GM12875 (cell line): ENCODE measurements at regions not wholly inside any gene's neighbourhood (a gene's known extent, or its start where the extent isn't known, plus 50 kb on each side); places are given as distances from the start of the nearest gene placed in this dataset.
"Not testable (repeated sequence)": the region's sequence is repeated elsewhere in the genome, so short reads cannot be mapped to it uniquely, and the experiment has no call there.

Experiments used
- H3K4me3 ChIP-seq: one replicate; pipeline ENCODE4 v1.5.1; 2011; ENCODE audit warnings: low read depth, low read length, control low read depth
- TF ChIP-seq, protein P1 (sequence below): IDR thresholded peaks from 2 replicates; pipeline ENCODE4 v1.5.1; 2011; ENCODE audit warnings: low read depth, mild to moderate bottlenecking, control low read depth, inconsistent platforms, low read length, moderate library complexity, borderline replicate concordance; ENCODE audit not compliant: insufficient read depth

DNA sequence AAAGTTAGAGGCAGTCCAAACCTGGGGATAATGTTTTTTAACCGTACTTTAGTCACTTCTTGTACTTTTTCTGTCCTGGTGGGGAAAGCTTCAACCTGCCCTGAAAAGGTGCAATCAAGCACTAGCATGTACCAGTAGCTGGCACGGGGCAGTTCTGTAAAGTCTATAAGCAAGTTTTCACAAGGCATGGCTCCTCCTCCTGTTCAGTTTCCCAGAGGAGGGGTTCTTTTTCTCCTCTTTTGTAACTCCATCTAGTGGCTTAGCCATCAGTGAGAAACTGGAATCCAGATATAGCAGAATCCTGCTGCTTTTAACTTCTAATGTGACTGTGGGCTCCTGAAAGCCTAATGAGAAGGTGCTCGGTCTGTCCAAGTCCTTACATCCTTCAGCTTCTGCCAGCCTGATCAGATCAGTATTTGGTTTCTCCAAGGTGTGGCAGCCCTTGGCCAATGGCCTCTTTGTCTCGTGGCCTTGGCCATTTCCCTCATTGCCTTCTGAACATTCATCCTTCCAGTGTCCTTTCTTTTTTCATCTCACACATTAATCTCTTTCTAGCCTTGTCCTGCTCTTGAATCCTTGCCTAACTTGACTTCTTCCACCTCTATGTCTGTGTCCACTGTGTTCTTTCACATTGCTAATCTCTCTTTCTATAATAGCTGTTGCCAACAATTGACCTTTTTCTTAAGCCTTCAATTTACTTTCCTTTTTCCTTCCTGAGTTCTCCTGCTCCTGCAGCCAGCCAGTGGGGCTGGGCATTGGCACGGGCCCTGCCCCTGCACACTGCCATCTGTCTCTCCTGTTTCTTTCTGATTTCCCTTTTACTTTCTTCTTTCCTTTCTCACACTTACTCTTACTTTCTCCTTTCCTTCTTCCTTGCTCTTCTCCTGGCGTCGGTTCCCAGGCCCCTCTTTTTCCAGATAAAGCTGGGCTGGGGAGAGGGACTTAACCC is 222.0 kb upstream of the SYNCRIP start:
- no peak overlapping the region for H3K4me3 ChIP-seq
- TF ChIP-seq, protein P1, sequence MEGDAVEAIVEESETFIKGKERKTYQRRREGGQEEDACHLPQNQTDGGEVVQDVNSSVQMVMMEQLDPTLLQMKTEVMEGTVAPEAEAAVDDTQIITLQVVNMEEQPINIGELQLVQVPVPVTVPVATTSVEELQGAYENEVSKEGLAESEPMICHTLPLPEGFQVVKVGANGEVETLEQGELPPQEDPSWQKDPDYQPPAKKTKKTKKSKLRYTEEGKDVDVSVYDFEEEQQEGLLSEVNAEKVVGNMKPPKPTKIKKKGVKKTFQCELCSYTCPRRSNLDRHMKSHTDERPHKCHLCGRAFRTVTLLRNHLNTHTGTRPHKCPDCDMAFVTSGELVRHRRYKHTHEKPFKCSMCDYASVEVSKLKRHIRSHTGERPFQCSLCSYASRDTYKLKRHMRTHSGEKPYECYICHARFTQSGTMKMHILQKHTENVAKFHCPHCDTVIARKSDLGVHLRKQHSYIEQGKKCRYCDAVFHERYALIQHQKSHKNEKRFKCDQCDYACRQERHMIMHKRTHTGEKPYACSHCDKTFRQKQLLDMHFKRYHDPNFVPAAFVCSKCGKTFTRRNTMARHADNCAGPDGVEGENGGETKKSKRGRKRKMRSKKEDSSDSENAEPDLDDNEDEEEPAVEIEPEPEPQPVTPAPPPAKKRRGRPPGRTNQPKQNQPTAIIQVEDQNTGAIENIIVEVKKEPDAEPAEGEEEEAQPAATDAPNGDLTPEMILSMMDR, result no peak

DNA sequence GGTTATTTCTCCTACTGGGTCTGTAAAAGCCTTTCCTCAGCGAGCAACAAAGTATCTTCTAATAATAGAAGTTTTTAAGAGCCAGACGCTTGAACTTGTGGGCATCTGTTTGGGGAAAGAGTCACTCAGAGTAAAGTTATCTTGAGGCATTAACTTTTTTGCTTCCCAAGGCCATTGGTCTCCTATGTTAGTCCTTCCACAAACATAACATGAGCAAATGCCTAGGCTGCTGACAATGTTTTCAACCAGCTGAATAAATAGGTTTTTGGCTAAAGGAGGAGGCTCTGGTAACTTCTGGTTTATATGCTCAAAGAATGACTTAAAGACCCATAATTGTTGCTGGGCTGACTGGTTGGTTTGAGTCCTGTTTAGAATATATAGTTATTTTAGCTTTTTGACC is 213.5 kb upstream of the SYNCRIP start:
- no peak overlapping the region for H3K4me3 ChIP-seq
- TF ChIP-seq, protein P1, result no peak

DNA sequence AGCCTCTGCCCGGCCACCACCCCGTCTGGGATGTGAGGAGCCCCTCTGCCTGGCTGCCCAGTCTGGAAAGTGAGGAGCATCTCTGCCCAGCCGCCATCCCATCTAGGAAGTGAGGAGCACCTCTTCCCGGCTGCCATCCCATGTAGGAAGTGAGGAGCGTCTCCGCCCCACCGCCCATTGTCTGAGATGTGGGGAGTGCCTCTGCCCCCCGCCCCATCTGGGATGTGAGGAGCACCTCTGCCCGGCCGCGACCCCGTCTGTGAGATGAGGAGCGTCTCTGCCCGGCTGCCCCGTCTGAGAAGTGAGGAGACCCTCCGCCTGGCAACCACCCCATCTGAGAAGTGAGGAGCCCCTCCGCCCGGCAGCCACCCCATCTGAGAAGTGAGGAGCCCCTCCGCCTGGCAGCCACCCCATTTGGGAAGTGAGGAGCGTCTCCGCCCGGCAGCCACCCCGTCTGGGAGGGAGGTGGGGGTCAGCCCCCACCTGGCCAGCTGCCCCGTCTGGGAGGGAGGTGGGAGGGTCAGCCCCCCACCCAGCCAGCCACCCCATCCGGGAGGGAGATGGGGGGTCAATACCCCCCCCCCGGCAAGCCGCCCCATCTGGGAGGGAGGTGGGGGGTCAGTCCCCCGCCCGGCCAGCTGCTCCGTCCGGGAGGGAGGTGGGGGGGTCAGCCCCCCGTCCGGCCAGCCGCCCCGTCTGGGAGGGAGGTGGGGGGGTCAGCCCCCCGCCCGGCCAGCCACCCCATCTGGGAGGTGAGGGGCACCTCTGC is 195.8 kb upstream of the SYNCRIP start:
- H3K4me3 ChIP-seq, result not testable (repeated sequence)

DNA sequence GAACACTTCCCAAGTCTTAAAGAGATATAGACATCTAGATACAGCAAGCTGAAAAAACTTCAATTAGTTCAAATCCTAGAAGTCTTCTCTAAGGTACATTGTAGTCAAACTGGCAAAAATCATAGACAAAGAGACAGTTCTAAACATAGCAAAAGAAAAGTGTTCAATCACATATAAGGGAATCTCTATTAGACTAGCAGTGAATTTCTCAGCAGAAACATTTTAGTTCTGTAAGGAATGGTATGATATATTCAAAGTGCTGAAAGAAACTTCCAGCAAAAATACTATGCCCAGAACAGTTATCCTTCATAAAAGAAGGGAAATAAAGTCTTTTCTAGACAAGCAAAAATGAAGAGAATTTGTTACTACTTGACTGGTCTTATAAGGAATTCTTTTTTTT is 186.3 kb upstream of the SYNCRIP start:
- TF ChIP-seq, protein P1, result no peak
- H3K4me3 ChIP-seq, result no peak overlapping the region

DNA sequence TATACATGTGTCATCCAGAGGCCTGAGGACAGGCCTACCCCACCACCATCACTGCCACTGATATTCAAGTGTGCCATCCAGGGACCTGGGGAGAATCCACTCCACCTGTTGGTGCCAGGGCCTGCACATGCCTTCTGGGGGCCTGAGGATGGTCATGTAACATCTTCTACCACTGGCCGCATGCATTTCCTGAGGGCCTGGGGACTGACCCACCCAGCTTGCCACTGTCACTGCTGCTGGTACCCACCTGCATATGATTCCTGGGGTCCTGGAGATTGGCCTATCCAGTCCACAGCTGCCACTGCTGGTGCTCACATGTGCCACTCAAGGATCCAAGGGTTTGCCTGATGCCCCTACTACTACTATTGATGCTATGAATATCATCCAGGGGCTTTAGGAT is 184.3 kb upstream of the SYNCRIP start:
- TF ChIP-seq, protein P1, result no peak
- no peak overlapping the region for H3K4me3 ChIP-seq

DNA sequence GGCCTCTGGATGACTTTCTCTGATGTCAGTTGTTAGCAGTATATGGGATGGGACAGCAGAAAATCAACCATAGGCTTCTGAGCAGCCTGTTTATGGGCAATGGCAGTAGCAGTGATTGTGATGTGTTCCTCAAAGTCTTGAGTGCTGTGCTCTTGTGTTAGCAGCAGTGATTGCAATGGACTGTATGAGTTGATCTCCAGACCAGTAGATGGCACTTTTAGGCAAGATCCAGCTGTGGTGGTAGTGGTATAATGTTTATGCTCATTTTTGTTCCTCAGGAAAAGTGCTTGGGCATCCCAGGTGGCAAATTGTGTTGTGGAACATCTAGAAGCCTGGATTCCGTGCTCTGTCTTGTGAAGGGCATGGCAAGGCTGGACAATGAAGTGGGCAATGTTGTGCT is 181.6 kb upstream of the SYNCRIP start:
- H3K4me3 ChIP-seq, result no peak overlapping the region
- TF ChIP-seq, protein P1, result no peak

DNA sequence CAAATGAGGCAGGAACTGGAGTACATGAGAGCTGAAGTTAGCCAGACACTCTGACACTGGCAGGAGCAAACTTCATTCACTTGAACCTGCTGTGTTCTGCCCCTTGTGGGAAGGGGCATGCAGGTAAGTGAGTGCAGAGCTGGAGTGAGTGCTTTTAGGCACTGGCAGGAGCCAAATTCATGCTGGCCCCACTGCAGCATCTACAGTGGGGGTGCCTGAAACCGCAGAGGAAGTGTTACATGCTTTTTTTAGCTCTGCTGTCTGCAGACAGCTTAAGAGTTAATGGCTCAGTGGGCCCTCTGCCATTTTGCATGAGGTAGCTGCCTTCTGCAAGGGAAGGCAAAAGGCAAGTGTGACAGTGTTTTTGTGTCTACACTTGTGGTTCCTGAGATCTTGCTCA is 167.9 kb upstream of the SYNCRIP start:
- no peak overlapping the region for H3K4me3 ChIP-seq
- TF ChIP-seq, protein P1, result no peak
